HEK293T (cell line): ENCODE measurements at regions not wholly inside any gene's neighbourhood (a gene's known extent, or its start where the extent isn't known, plus 50 kb on each side); places are given as distances from the start of the nearest gene placed in this dataset.

Experiments used
- ARNT ChIP-seq: fragments of 450-650 bp; IDR thresholded peaks from 2 replicates; pipeline ENCODE4 v1.6.1; 2017; ENCODE audit warnings: mild to moderate bottlenecking
- HDGF ChIP-seq: fragments of 450-650 bp; IDR thresholded peaks from 2 replicates; pipeline ENCODE4 v1.6.1; 2017; ENCODE audit warnings: antibody characterized with exemption, borderline replicate concordance
- L3MBTL2 ChIP-seq: fragments of 450-650 bp; conservative IDR thresholded peaks from 2 replicates; pipeline ENCODE4 v1.6.1; 2016; ENCODE audit warnings: mild to moderate bottlenecking
- SP1 ChIP-seq: fragments of 450-650 bp; IDR thresholded peaks from 2 replicates; pipeline ENCODE4 v1.6.1; 2017

DNA sequence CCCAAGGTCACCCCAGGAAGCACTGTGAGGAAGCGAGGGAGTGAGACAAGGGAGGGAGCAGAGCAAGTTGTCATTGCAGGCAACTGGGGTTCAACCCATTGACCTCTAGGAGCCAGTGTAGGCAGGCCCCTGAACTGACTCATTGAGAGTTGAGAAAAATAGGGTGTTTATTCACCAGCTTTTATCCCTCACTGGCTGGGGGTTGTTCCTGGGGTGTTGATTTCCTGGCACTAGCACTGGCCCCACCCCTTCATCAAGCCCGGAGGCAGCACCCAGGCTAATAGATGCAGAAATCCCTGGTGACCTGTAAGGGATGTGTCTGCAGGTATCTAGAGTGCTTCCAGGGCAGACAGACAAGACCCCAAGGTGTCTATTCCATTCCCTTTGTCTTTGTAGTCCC, 183.9 kb downstream of the ARRDC4 start:
- no peak for TF ChIP-seq HDGF
- TF ChIP-seq SP1, result no peak
- no peak for TF ChIP-seq L3MBTL2
- no peak for TF ChIP-seq ARNT
